Islet of Langerhans (tissue), 1 donor: ENCODE measurements at regions not wholly inside any gene's neighbourhood (a gene's known extent, or its start where the extent isn't known, plus 50 kb on each side); places are given as distances from the start of the nearest gene placed in this dataset.
"Not testable (repeated sequence)": the region's sequence is repeated elsewhere in the genome, so short reads cannot be mapped to it uniquely, and the experiment has no call there.

ENCODE experiments used
- FAIRE-seq: peaks from one replicate; lab custom pipeline; 2011; peaks lifted over from hg19 to GRCh38; lab: Jason Lieb, UNC

- FAIRE-seq: not testable (repeated sequence)
These were observed 115.6 kb upstream of the MBNL1 start for GRCh38 chr3:152153115-152153514.

- no peak for FAIRE-seq
These were observed 113.3 kb upstream of the MBNL1 start for GRCh38 chr3:152155246-152156020.

GRCh38 chr3:152156880-152157279 lies 111.8 kb upstream of the MBNL1 start:
- no peak for FAIRE-seq

DNA sequence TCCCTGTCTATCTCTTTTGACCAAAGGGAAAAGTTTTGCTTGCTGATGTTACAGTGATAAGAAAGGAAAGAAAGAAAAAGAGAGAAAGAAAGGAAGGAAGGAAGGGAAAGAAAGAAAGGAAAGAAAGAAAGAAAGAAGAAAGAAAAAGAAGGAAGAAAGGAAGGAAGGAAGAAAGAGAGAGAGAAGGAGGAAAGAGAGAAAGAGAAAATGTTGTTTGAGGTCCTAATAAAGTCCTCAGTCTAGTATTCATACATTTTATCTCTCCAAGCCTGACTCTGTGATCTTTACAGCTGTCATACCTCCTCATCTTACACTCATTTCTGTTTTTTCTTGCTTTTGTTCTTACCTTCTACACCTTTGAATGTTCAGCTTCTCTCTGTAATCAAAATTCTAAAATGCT lies 111.4 kb upstream of the MBNL1 start:
- no peak for FAIRE-seq

- FAIRE-seq: no peak
These were observed 109.4 kb upstream of the MBNL1 start for GRCh38 chr3:152159328-152159727.

- FAIRE-seq: no peak
These were observed 108.2 kb upstream of the MBNL1 start for GRCh38 chr3:152160350-152161011.

- no peak for FAIRE-seq
These were observed 96.3 kb upstream of the MBNL1 start for GRCh38 chr3:152172460-152172859.

DNA sequence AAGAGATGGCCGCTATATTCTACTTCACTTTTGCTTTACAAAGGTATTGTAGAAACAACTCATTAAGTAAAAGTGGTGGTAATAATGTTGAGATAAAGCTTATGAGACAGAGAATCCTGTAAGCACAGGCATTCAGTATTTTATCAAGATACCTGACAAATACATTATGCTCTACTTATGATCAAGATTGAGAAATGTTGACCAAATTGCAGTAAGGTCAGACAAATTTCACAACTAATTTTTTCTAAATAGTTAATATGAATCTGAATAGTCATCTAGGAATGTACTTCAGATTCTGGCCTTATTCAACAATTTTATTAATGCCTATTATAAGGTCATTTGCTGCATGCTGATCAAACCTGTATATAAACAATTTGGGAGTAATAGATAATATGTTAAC lies 95.1 kb upstream of the MBNL1 start:
- no peak for FAIRE-seq

GRCh38 chr3:152174876-152175527 lies 93.7 kb upstream of the MBNL1 start:
- FAIRE-seq: no peak

- no peak for FAIRE-seq
These were observed 93.2 kb upstream of the MBNL1 start for GRCh38 chr3:152175528-152175889.

- no peak for FAIRE-seq
These were observed 92.5 kb upstream of the MBNL1 start for GRCh38 chr3:152176241-152176640.

DNA sequence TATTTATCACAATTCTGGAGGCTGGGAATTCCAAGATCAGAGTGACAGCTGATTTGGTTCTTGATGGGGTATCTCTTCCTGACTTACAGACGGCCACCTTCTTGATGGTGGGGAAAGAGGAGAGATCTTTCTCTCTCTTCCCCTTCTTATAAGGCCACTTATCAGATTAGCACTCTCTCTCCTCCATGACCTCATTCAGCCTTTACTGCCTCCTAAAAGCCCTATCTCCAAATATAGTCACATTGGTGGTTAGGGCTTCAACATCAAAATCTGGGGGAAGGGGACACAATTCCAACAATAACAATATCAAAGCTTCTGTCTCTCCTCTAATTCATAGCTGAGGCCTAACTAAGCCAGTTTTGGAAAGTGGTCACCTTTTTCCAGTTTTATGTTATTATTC lies 91.7 kb upstream of the MBNL1 start:
- no peak for FAIRE-seq

GRCh38 chr3:152177757-152178156 lies 91.0 kb upstream of the MBNL1 start:
- no peak for FAIRE-seq

DNA sequence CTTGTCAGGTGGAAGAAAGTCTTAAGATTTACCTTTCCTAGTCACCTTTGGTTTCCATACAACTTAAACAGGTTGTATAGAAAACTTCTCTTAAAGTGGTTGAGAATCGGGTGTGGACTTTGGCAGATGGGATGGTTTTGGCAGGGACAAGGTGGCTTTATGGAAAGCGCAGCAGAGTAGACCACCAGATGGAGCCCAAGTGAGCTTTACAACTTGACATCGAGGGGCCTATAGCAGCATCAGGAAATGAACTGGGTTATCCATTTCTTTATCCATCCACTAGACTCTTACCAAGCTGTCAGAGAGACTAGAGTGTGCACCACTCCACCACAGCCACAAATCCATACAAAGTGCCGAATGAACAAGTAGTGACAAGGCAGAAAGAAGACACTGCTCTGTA lies 85.3 kb upstream of the MBNL1 start:
- no peak for FAIRE-seq

GRCh38 chr3:152184971-152185686 lies 83.6 kb upstream of the MBNL1 start:
- FAIRE-seq: no peak

GRCh38 chr3:152185891-152186630 lies 82.7 kb upstream of the MBNL1 start:
- FAIRE-seq: no peak

- FAIRE-seq: no peak
These were observed 78.0 kb upstream of the MBNL1 start for GRCh38 chr3:152190636-152191183.

DNA sequence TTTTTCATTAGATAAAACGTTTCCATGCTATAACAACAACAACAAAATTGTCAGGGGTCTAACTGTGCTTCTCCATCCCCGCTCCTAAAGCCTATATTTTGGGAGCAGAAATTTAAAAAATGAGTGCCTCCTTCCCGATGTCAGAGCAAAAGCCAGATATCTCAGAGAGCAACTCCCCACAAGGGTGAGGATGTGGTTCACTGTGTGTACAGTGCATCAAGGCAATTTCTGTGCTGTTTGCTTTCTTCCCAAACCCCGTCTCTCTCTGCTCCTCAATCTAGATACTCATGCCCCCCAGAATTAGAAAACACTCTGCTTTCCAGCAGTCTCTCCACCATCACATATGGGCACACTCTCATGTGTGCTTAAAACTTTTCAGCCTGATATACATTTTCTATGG lies 76.7 kb upstream of the MBNL1 start:
- FAIRE-seq: no peak

GRCh38 chr3:152192936-152193672 lies 75.6 kb upstream of the MBNL1 start:
- FAIRE-seq: no peak

- FAIRE-seq: no peak
These were observed 75.0 kb upstream of the MBNL1 start for GRCh38 chr3:152193673-152194267.

- no peak for FAIRE-seq
These were observed 73.5 kb upstream of the MBNL1 start for GRCh38 chr3:152195206-152195605.
